ENCODE measurements at regions not wholly inside any gene's neighbourhood (a gene's known extent, or its start where the extent isn't known, plus 50 kb on each side); places are given as distances from the start of the nearest gene placed in this dataset.

- Histone ChIP-seq H3K27ac (ENCODE audit: low read depth, low read length) (no peak overlapping the region), H4K20me1 (ENCODE audit: insufficient read depth, low read length) (no peaks in the 10 kb centered on the region), H3K9me3 (ENCODE audit: low read depth, low read length) (peaks cover 2% of the 10 kb centered on the region), H3K36me3 (ENCODE audit: insufficient read depth, low read length) (no peaks in the 10 kb centered on the region), H3K79me2 (ENCODE audit: insufficient read depth, low read length) (no peaks in the 10 kb centered on the region), H3K27me3 (ENCODE audit: insufficient read depth, low read length) (no peaks in the 10 kb centered on the region), H3K4me2 (ENCODE audit: insufficient read depth, low read length) (no peak overlapping the region), H3K4me3 (ENCODE audit: insufficient read depth, low read length) (no peak overlapping the region), H3K4me1 (ENCODE audit: insufficient read depth, low read length) (no peaks in the 10 kb centered on the region), H2AFZ (ENCODE audit: low read length) (no peak overlapping the region)
- DNase-seq (ENCODE audit: insufficient read length, low spot score, missing footprints): no peak
- no peak for TF ChIP-seq CTCF (IDR thresholded peaks at IDR 0.05; ENCODE audit: extremely low read depth, low read depth, low read length)
Measured at GRCh38 chr12:125836647-125837046, 771.4 kb downstream of the AACS start.

GRCh38 chr12:125841332-125841731 is 776.1 kb downstream of the AACS start:
- H3K27ac ChIP-seq (ENCODE audit: low read depth, low read length): no peak overlapping the region
- H3K4me3 ChIP-seq (ENCODE audit: insufficient read depth, low read length): no peak overlapping the region
- H2AFZ ChIP-seq (ENCODE audit: low read length): no peak overlapping the region
- no peak for DNase-seq (ENCODE audit: insufficient read length, low spot score, missing footprints)
- no peak overlapping the region for H3K4me2 ChIP-seq (ENCODE audit: insufficient read depth, low read length)
- TF ChIP-seq CTCF (IDR thresholded peaks at IDR 0.05; ENCODE audit: extremely low read depth, low read depth, low read length): no peak
- H3K36me3 ChIP-seq (ENCODE audit: insufficient read depth, low read length): no peaks in the 10 kb centered on the region
- no peaks in the 10 kb centered on the region for H4K20me1 ChIP-seq (ENCODE audit: insufficient read depth, low read length)
- H3K4me1 ChIP-seq (ENCODE audit: insufficient read depth, low read length): no peaks in the 10 kb centered on the region
- H3K9me3 ChIP-seq (ENCODE audit: low read depth, low read length): peaks cover 2% of the 10 kb centered on the region
- no peaks in the 10 kb centered on the region for H3K27me3 ChIP-seq (ENCODE audit: insufficient read depth, low read length)
- no peaks in the 10 kb centered on the region for H3K79me2 ChIP-seq (ENCODE audit: insufficient read depth, low read length)

DNA sequence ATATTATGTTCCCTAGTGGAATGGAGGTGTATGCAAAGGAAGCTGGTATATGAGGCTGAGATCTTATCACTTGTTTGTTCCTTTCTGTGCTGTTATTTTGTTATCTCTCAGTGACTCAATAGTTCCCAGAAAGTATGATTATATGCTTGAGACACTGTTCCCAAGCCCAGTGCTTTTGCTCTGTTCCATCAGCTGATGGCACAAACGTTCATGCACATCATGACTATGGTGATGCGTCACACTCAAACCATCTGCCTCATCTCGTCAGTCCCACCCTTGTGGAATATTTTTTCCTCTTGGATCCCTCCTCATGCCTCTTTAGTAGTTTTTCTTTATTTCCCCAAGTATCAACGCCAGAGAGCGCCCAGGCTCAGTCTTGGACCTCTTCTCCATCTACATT is 786.9 kb downstream of the AACS start:
- no peak overlapping the region for H2AFZ ChIP-seq (ENCODE audit: low read length)
- no peaks in the 10 kb centered on the region for H4K20me1 ChIP-seq (ENCODE audit: insufficient read depth, low read length)
- no peak for DNase-seq (ENCODE audit: insufficient read length, low spot score, missing footprints)
- no peak for TF ChIP-seq CTCF (IDR thresholded peaks at IDR 0.05; ENCODE audit: extremely low read depth, low read depth, low read length)
- H3K79me2 ChIP-seq (ENCODE audit: insufficient read depth, low read length): no peaks in the 10 kb centered on the region
- no peaks in the 10 kb centered on the region for H3K27me3 ChIP-seq (ENCODE audit: insufficient read depth, low read length)
- H3K27ac ChIP-seq (ENCODE audit: low read depth, low read length): no peak overlapping the region
- H3K9me3 ChIP-seq (ENCODE audit: low read depth, low read length): peaks cover 2% of the 10 kb centered on the region
- no peak overlapping the region for H3K4me3 ChIP-seq (ENCODE audit: insufficient read depth, low read length)
- H3K36me3 ChIP-seq (ENCODE audit: insufficient read depth, low read length): no peaks in the 10 kb centered on the region
- H3K4me1 ChIP-seq (ENCODE audit: insufficient read depth, low read length): no peaks in the 10 kb centered on the region
- H3K4me2 ChIP-seq (ENCODE audit: insufficient read depth, low read length): no peak overlapping the region

DNA sequence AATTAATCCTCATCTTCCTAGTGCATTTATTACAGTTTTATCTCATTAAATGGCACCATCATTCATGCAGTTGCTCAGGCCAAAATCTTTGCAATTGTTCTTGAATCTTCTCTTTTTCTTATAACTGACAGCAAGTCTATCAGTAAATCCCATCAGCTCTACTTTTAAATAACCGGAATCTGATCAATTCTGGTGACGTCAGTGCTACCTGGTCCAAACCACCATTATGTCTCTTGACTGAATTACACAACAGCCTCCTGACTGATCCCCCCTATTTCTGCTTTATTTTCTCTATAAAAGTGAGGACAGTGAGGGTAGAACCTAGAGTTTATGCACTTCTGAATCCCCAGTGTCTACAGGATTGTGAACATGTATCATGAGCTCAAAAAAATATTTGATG is 787.4 kb downstream of the AACS start:
- Histone ChIP-seq H4K20me1 (ENCODE audit: insufficient read depth, low read length) (no peaks in the 10 kb centered on the region), H3K9me3 (ENCODE audit: low read depth, low read length) (peaks cover 2% of the 10 kb centered on the region), H3K36me3 (ENCODE audit: insufficient read depth, low read length) (no peaks in the 10 kb centered on the region), H3K4me2 (ENCODE audit: insufficient read depth, low read length) (no peak overlapping the region), H3K4me3 (ENCODE audit: insufficient read depth, low read length) (no peak overlapping the region), H3K4me1 (ENCODE audit: insufficient read depth, low read length) (no peaks in the 10 kb centered on the region), H3K27me3 (ENCODE audit: insufficient read depth, low read length) (no peaks in the 10 kb centered on the region), H3K27ac (ENCODE audit: low read depth, low read length) (no peak overlapping the region), H2AFZ (ENCODE audit: low read length) (no peak overlapping the region), H3K79me2 (ENCODE audit: insufficient read depth, low read length) (no peaks in the 10 kb centered on the region)
- TF ChIP-seq CTCF (IDR thresholded peaks at IDR 0.05; ENCODE audit: extremely low read depth, low read depth, low read length): no peak
- DNase-seq (ENCODE audit: insufficient read length, low spot score, missing footprints): no peak
